WERI-Rb-1 (cell line): ENCODE measurements at regions not wholly inside any gene's neighbourhood (a gene's known extent, or its start where the extent isn't known, plus 50 kb on each side); places are given as distances from the start of the nearest gene placed in this dataset.

ENCODE experiments used
- DNase-seq: peaks from one replicate; pipeline ENCODE4 v3.0.0-alpha.2; 2020
- H3K27ac ChIP-seq: fragments of 250-450 bp; sonication (Bioruptor Pico); 2 replicates; pipeline ENCODE4 v1.5.1; 2020; ENCODE audit warnings: mild to moderate bottlenecking, moderate library complexity
- H3K27me3 ChIP-seq: fragments of 250-450 bp; sonication (Bioruptor Pico); 2 replicates; pipeline ENCODE4 v1.5.1; 2021; ENCODE audit warnings: mild to moderate bottlenecking, low read depth, moderate library complexity; ENCODE audit not compliant: insufficient read depth, severe bottlenecking
- H3K36me3 ChIP-seq: fragments of 250-450 bp; sonication (Bioruptor Pico); 2 replicates; pipeline ENCODE4 v1.5.1; 2020; ENCODE audit warnings: mild to moderate bottlenecking, moderate library complexity
- H3K4me3 ChIP-seq: 2 replicates; pipeline ENCODE4 v1.5.1; 2011; ENCODE audit warnings: low read depth, mild to moderate bottlenecking, control low read depth, low read length
- H3K9me3 ChIP-seq: fragments of 250-450 bp; sonication (Bioruptor Pico); 2 replicates; pipeline ENCODE4 v1.5.1; 2021; ENCODE audit warnings: mild to moderate bottlenecking, moderate library complexity; ENCODE audit not compliant: severe bottlenecking
- CTCF ChIP-seq: IDR thresholded peaks from 2 replicates; pipeline ENCODE4 v1.5.1; 2011; ENCODE audit warnings: low read depth, mild to moderate bottlenecking, control low read depth, inconsistent platforms, low read length

DNA sequence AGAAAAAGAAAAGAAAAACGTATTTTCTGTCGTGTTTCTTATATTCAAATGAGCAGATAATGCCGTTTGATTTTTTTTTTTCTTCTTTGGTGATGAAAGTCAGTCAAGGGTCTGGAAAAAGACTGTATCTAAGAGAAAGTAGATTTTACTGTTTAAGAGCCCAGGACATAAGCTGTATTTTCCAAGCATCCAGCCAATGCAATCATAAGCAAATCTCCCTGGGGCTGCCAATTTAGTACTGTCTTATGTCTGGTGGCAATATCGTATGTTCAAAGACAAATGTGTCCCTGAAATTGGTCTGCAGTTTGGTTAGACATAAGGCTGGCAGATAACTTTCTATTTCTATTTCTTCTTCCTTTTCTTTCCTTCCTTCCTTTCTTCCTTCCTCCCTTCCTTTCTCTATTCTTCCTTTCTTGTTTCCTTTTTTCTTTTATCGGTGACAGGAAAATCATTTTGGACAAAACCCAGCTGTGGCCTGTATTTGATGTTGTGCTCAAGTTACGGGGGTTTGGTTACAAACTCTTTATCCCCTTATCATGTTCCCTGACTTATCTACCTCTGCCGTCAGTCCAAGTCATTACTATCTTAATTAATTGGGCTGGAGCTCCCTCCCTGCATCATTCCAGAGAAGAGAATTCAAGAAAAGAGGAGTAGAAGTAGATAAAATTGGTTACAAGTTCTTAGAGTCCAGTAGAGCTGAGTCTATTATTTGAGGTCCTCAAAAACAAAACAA is 683.4 kb upstream of the FSHR start:
- Histone ChIP-seq H3K36me3 (no peaks in the 10 kb centered on the region), H3K4me3 (no peak overlapping the region), H3K27me3 (no peaks in the 10 kb centered on the region), H3K9me3 (no peaks in the 10 kb centered on the region), H3K27ac (no peak overlapping the region)
- TF ChIP-seq CTCF: no peak
- no peak for DNase-seq

DNA sequence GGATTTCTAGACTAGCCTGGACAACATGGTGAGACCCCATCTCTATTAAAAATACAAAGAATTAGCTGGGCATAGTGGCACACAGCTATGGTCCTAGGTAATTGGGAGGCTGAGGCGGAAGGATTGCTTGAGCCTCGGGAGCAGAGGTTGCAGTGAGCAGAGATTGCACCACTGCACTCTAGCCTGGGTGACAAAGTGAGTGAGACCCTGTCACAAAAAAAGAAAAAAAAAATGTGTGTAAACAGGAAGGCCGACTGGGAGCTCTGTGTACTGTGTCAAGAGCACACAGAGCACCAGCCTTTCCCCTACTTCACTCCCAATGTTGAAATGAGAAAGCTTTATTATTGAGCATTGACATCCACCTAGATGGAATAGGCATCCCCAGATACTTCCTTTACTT is 681.7 kb upstream of the FSHR start:
- H3K4me3 ChIP-seq: no peak overlapping the region
- no peaks in the 10 kb centered on the region for H3K36me3 ChIP-seq
- no peak for DNase-seq
- no peak for TF ChIP-seq CTCF
- no peaks in the 10 kb centered on the region for H3K9me3 ChIP-seq
- H3K27me3 ChIP-seq: no peaks in the 10 kb centered on the region
- no peak overlapping the region for H3K27ac ChIP-seq

GRCh38 chr2:49834433-49834832 is 680.1 kb upstream of the FSHR start:
- DNase-seq: no peak
- no peak overlapping the region for H3K27ac ChIP-seq
- H3K4me3 ChIP-seq: no peak overlapping the region
- TF ChIP-seq CTCF: no peak
- H3K27me3 ChIP-seq: no peaks in the 10 kb centered on the region
- H3K9me3 ChIP-seq: no peaks in the 10 kb centered on the region
- H3K36me3 ChIP-seq: no peaks in the 10 kb centered on the region

DNA sequence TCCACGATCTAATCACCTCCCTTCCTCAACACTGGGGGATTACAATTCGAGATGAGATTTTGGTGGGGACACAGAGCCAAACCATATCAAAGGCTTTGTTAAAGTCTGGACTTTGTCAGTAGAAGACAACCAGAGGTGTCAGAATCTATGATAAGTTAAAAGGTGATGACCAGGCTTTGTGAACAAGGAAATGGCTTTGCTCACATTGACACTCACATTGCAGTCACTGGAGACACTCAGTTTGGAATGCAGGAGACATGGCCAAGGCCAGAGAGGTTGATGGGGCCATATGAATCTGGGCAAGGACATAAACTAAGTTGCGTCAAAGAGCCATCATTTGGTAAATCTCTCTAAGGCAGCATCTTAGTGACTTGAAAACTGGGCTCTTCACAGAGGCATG is 678.2 kb upstream of the FSHR start:
- Histone ChIP-seq H3K4me3 (no peak overlapping the region), H3K27ac (no peak overlapping the region), H3K36me3 (no peaks in the 10 kb centered on the region), H3K9me3 (no peaks in the 10 kb centered on the region), H3K27me3 (no peaks in the 10 kb centered on the region)
- TF ChIP-seq CTCF: no peak
- no peak for DNase-seq

- no peak for TF ChIP-seq CTCF
- Histone ChIP-seq H3K27me3 (no peaks in the 10 kb centered on the region), H3K4me3 (no peak overlapping the region), H3K36me3 (no peaks in the 10 kb centered on the region), H3K27ac (no peak overlapping the region), H3K9me3 (no peaks in the 10 kb centered on the region)
- DNase-seq: no peak
Observed at GRCh38 chr2:49831698-49832367, 677.5 kb upstream of the FSHR start.

DNA sequence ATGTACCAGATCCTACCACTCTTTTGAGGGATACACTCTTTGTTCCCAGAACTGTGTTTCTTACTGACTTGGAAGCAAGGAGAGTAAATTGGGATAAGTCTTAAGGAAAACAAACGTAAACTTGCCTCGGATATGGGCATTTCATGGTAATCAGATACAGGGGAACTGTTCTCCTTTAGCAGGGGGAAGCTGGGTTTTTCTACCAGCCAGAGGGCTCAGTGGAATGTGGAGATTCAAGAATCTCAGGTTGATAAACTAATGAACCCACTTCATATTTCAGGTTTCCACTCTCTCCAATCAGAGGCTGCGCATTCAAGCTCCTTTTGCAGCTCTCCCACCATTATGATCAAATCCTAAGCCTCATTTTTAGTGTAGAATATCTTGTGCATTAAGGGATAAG is 676.5 kb upstream of the FSHR start:
- TF ChIP-seq CTCF: no peak
- Histone ChIP-seq H3K4me3 (no peak overlapping the region), H3K27me3 (no peaks in the 10 kb centered on the region), H3K27ac (no peak overlapping the region), H3K36me3 (no peaks in the 10 kb centered on the region), H3K9me3 (no peaks in the 10 kb centered on the region)
- DNase-seq: no peak
